HG03103 (cell line): ENCODE measurements at regions not wholly inside any gene's neighbourhood (a gene's known extent, or its start where the extent isn't known, plus 50 kb on each side); places are given as distances from the start of the nearest gene placed in this dataset.
A peak's percentile ranks its signal among the peaks of the same experiment; 100 is the strongest.

Experiments
- ATAC-seq: cut with Tn5 transposase; IDR thresholded peaks from one replicate; pipeline ENCODE4 v1.9.1; 2021; ENCODE audit warnings: low read depth; ENCODE audit not compliant: unreplicated experiment

GRCh38 chr13:73299787-73300186 is 241.0 kb downstream of the KLF5 start:
- no peak for ATAC-seq

GRCh38 chr13:73293913-73294523 is 235.2 kb downstream of the KLF5 start:
- no peak for ATAC-seq

GRCh38 chr13:73292127-73292526 is 233.3 kb downstream of the KLF5 start:
- ATAC-seq, result no peak

GRCh38 chr13:73290844-73291243 is 232.0 kb downstream of the KLF5 start:
- ATAC-seq, result no peak

GRCh38 chr13:73288596-73288995 is 229.8 kb downstream of the KLF5 start:
- ATAC-seq, result no peak

- no peak for ATAC-seq
Observed at GRCh38 chr13:73287831-73288230, 229.0 kb downstream of the KLF5 start.

- no peak for ATAC-seq
Observed at GRCh38 chr13:73286942-73287620, 228.3 kb downstream of the KLF5 start.

- no peak for ATAC-seq
Observed at GRCh38 chr13:73286177-73286576, 227.4 kb downstream of the KLF5 start.

- ATAC-seq, result no peak
Observed at GRCh38 chr13:73284081-73284874, 225.5 kb downstream of the KLF5 start.

- ATAC-seq, result no peak
Observed at GRCh38 chr13:73283636-73284035, 224.8 kb downstream of the KLF5 start.

GRCh38 chr13:73281746-73282145 is 222.9 kb downstream of the KLF5 start:
- ATAC-seq, result no peak

GRCh38 chr13:73278186-73278585 is 219.4 kb downstream of the KLF5 start:
- ATAC-seq, result peak; percentile 65

GRCh38 chr13:73275163-73275562 is 216.4 kb downstream of the KLF5 start:
- ATAC-seq, result no peak

GRCh38 chr13:73274147-73274546 is 215.3 kb downstream of the KLF5 start:
- no peak for ATAC-seq

GRCh38 chr13:73273745-73274144 is 214.9 kb downstream of the KLF5 start:
- no peak for ATAC-seq

GRCh38 chr13:73273276-73273675 is 214.5 kb downstream of the KLF5 start:
- ATAC-seq, result no peak

- no peak for ATAC-seq
Observed at GRCh38 chr13:73272831-73273230, 214.0 kb downstream of the KLF5 start.

- no peak for ATAC-seq
Observed at GRCh38 chr13:73268306-73268705, 209.5 kb downstream of the KLF5 start.

- ATAC-seq, result no peak
Observed at GRCh38 chr13:73266640-73267180, 207.9 kb downstream of the KLF5 start.

- no peak for ATAC-seq
Observed at GRCh38 chr13:73262862-73263627, 204.2 kb downstream of the KLF5 start.
